GDM1 (cell line): ENCODE measurements at regions not wholly inside any gene's neighbourhood (a gene's known extent, or its start where the extent isn't known, plus 50 kb on each side); places are given as distances from the start of the nearest gene placed in this dataset.

Experiments used
- DNase-seq: peaks from one replicate; lab custom pipeline; 2025; lab: John Stamatoyannopoulos, UW

DNA sequence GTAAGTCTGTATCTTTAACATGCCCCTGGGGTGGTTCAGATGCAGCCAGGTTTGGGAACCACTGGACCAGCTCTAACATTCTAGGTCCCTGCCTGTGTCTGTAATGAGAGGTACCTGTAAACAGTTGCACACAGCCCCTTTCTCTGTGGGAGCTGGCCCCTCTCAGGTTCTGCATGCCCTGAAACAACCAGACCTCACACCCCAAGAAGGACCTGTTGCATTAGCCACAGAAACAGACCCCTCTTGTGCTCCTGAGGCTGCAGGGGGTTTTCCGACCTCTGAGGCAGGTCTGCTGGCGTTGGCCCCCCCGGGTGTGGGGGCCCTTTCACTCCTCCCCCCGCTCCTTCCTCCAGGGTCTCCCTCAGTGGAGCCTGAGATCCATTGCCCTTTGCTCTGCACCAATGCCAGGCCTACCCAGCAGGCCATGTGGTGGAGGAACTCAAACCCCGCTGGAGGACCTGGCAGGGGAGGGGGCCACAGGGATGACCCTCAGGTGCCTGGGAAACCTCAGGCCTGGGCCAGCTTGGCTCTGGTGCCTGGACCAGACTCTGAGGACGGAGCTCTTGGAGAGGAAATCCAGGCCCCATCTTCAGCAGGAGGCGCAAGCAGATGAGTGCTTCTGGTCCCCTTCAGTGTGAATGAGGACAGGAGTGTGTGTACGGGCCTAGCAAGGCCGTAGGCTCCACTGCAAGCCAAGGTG, 61.4 kb upstream of the PJA1 start:
- DNase-seq = no peak

DNA sequence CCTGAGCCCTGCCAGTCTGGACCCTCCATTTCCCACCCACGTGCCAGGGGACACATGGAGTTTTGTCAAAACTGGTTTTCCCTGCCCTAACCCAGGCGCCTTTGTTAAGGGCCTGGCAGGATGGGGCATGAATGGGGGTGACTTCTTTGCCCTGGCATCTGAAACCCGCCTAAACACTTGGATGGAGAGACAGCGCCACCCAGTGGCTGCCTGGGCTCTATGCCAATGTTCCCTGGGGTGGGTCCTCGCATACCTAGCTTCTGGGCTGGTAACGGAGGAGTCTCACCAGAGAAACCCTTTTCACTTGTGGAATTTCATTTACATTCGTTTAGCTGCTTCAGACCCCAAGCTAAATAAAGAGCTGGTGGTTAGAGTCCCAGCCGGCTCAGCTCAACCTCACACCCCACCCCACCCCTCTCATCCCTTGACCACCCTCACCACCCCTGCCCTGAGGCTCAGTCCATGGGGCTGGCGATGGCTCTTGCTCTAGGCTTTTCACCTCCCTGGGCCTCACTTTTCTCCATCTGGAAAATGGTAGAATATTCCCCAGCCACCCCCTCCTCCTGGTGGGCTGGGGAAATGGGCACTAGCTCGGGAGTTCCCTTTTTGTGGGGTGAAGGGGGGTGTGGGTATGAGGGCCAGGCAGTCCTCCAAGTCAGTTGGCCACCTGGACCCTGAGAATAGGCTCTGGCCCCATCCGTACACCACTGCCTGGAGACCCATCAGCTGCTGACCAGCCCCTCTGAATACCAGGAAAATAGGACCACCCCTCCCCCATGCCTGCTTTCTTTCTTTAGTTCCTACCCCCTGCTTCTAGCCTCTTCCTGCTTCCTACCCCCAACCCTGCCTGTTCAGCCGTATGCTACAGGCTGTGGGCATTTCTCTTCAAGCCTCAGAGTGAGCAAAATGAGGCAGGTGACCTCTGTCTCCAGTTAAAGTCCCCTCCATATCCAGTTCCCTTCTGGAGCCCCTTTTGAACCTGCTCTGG, 57.1 kb upstream of the PJA1 start:
- peak; percentile 50 for DNase-seq

DNA sequence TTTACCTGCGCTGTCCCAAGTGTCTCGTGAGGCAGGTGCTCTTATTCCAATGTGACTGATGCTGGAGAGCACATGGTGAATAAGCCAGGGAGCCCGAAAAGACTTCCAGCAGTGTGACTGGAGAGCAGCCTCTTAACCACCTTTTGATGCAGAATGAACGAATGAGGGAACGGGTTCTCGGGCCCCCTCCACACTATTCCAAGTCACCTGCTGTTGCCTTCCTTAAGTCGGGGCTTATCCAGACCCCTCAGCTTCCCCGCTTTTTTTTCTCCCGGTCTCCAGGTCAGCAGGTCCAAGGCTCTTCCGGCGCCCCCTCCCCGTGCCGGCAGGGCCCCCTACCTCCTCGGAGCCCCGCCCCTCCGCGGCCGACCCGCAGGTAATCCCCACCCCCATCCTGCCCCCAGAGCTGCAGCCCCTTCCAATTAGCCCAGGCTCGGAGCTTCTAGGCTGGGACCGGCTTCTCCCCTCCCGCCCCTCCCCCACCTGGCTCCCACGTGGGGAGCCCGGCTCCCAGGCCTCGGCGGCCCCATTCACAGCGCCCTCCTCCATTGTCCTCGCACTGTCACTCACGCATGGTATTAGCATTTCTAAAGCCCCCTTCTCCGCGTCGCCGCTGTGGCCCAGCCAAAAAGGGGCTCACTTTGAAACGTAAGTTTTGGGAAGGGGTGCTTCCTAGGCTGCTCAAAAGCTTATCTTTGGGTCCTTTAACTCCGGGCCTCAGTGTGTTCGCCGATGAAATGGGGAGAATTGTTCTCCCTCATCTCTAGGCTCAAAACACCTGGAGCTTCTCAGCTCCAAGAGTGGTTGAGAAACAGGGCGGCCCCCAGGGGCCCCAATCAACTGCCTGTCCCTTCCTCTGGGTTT, 56.2 kb upstream of the PJA1 start:
- no peak for DNase-seq

DNA sequence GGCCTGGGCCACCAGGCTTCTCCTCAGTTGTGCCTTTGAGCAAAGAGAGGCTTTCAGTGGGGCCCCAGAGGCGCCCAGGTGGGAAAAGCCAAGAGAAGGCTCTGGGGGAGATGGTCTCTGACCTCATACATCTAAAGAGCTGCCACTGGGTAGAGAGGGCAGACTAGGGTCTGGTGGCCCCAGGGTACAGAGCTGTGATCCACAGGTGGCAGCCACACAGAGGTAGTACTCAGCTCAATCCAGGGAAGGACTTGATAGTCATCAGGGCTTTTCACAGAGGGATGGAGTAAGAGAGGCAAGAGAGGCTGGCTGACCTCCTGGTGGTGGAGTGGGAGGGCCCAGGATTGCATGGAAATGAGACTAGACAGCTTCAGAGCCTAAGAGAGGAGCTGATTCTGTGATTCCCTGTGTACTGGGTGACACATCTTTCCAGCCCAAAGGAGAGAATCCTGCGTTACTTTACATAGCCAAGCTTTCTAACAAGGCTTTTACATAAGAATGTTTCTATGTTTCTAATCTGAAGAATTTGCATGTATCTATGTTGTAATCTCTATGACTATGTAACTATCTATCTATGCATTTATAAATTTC, 53.2 kb upstream of the PJA1 start:
- DNase-seq = no peak

DNA sequence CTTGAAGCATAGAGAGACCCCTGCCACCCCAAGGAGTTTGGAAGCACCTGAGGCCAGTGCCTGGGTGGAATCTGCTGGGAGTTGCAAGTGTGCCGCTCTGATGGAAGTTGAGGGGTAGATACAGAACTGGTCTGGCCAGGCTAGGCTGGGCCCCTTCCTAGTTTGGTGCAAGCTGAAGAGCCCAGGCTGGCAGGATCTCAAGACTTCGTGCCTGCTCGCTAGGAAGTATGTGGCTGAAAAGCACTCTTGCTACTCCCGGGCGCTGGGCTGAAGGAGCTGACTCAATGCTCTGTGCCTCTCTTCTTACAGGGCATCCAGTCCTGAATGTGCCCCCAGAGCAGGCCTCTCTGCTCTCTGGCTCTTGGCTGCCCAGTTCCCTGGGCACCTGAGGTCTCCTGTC, 51.7 kb upstream of the PJA1 start:
- DNase-seq = no peak

DNA sequence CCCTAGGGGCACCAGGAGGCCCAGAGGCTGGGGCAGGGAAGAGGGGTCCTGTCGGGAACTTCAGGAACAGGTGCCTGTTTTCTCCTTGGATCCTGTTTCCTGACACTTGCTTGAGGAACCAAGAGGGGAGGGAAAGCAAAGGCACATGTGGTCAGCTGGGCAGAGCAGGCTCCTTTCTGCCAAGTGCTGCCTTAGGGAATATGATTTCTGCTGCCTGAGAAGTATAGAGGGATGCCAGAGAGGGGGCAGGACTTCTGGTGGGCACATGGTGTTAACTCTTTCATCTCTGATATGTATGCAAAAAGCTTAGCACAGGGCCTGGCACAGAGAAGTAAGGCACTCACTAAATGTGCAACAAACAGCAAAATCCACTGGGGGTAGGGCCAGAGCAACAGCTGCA, 51.2 kb upstream of the PJA1 start:
- DNase-seq = no peak

DNA sequence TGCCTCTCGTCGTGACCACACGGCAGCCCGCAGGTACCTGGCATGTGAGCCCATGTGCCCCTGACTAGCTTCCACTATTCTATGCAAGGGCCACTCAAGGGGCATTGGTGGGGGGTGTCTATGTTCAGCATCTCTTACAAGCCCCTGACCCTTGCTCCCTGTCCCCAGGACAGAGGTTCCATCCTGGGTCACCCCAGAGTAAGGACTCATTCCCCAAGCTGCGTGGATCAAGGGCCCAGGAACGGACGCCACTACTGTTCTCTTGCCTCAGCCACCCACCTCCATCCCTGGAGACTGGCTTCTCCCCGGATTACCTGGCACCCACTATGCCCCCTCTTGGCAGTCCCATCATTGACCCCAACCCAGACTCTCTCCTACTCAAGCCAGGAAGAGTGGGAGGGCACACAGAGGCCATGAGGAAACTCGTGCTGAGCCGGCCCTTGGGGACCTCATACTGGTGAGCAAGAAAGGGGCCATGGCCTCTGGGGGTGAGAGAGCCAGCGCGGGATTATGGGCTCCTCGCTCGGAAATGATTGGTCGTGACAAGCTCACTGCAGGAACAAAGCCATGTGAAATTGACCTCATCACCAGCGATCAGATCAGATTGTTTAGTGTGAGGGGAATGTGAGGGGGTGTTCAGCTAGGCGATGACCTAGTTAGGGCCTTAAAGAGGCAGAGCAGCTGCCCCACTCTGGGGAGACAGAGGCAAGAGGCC, 50.1 kb upstream of the PJA1 start:
- DNase-seq = no peak
